Sigmoid colon (tissue), 6 donors: ENCODE measurements at regions not wholly inside any gene's neighbourhood (a gene's known extent, or its start where the extent isn't known, plus 50 kb on each side); places are given as distances from the start of the nearest gene placed in this dataset.

Experiments used
- DNase-seq: peaks from one replicate; pipeline ENCODE4 v3.0.0-alpha.2; 2019
- H3K27ac ChIP-seq, 4 donors: fragments of 200-600 bp; sonication (generic); one replicate each; pipeline ENCODE4 v1.5.1; 2016 to 2019; ENCODE audit warnings: mild to moderate bottlenecking in 1 of 4
- H3K27me3 ChIP-seq, 3 donors: fragments of 200-600 bp; sonication (generic); one replicate each; pipeline ENCODE4 v1.5.1; 2019; ENCODE audit warnings: mild to moderate bottlenecking in 1 of 3
- H3K36me3 ChIP-seq, 4 donors: fragments of 200-600 bp; sonication (generic); one replicate each; pipeline ENCODE4 v1.5.1; 2016 to 2019
- H3K4me1 ChIP-seq, 4 donors: fragments of 200-600 bp; sonication (generic); one replicate each; pipeline ENCODE4 v1.5.1; 2017 to 2019
- H3K4me3 ChIP-seq, 4 donors: fragments of 200-600 bp; sonication (generic); one replicate each; pipeline ENCODE4 v1.5.1; 2017 to 2019; ENCODE audit warnings: mild to moderate bottlenecking in 2 of 4, moderate library complexity in 1 of 4
- H3K9me3 ChIP-seq, 4 donors: fragments of 200-600 bp in 3 of 4; sonication (generic) in 3 of 4; one replicate each; pipeline versions ENCODE4 v1.5.1 to v1.6.1; 2013 to 2019
- CTCF ChIP-seq, 4 experiments: fragments of 450-650 bp in 3 of 4; fragments of 200-600 bp in 1 of 4; IDR thresholded peaks; one replicate each; pipeline ENCODE4 v1.5.1; 2016 to 2019; ENCODE audit warnings: antibody characterized with exemption in 4 of 4, mild to moderate bottlenecking in 3 of 4, moderate library complexity in 2 of 4
- EP300 ChIP-seq, 4 donors: sonication (generic); formaldehyde crosslinking; IDR thresholded peaks; one replicate each; pipeline ENCODE4 v1.6.1; 2017; ENCODE audit warnings: antibody characterized with exemption in 4 of 4
- POLR2A ChIP-seq, 2 donors: fragments of 450-650 bp; IDR thresholded peaks; one replicate each; pipeline ENCODE4 v1.6.1; 2016; ENCODE audit warnings: antibody characterized with exemption in 2 of 2, mild to moderate bottlenecking in 2 of 2, moderate library complexity in 2 of 2
- POLR2AphosphoS5 ChIP-seq, 4 donors: sonication (generic); formaldehyde crosslinking; IDR thresholded peaks; one replicate each; pipeline ENCODE4 v1.6.1; 2017; ENCODE audit warnings: antibody characterized with exemption in 4 of 4
- WGBS, 2 donors: extraction: QIAGEN DNeasy Blood & Tissue Kit; methylation state at CpG; one replicate each; pipeline ENCODE4 v1.1.7; 2013; 5-methylcytosine and 5-hydroxymethylcytosine counted together
- intact Hi-C: fragments of 100-400 bp; cut with DNase I; formaldehyde crosslinking; loops from one replicate; pipeline ENCODE4 v1.15.1; 2023
- donor health status: healthy with polysubstance abuse.
- donor health status: healthy.

GRCh38 chr5:28234356-28234968 is 1196.1 kb upstream of the CDH9 start:
- DNase-seq, result no peak
- no peaks in the 10 kb centered on the region for H3K4me1 ChIP-seq
- H3K9me3 ChIP-seq, result no peaks in the 10 kb centered on the region
- no peak overlapping the region for H3K27ac ChIP-seq
- no peak overlapping the region for H3K4me3 ChIP-seq
- no peak for TF ChIP-seq POLR2AphosphoS5 (IDR thresholded peaks at IDR 0.05)
- TF ChIP-seq CTCF (IDR thresholded peaks at IDR 0.05), result no peak
- TF ChIP-seq EP300 (IDR thresholded peaks at IDR 0.05), result no peak
- TF ChIP-seq POLR2A (IDR thresholded peaks at IDR 0.05), result no peak
- WGBS, 2 donors, result 68 to 82% methylated on average over 1 of the region's 1 CpG
- H3K27me3 ChIP-seq, result no peaks in the 10 kb centered on the region
- intact Hi-C loops, result no loop called here
- no peaks in the 10 kb centered on the region for H3K36me3 ChIP-seq

GRCh38 chr5:28226407-28226806 is 1188.0 kb upstream of the CDH9 start:
- Histone ChIP-seq H3K27ac (no peak overlapping the region), H3K36me3 (no peaks in the 10 kb centered on the region), H3K9me3 (no peaks in the 10 kb centered on the region), H3K4me1 (no peaks in the 10 kb centered on the region), H3K4me3 (no peak overlapping the region), H3K27me3 (no peaks in the 10 kb centered on the region)
- TF ChIP-seq POLR2A (IDR thresholded peaks at IDR 0.05) (no peak), POLR2AphosphoS5 (IDR thresholded peaks at IDR 0.05) (no peak), CTCF (IDR thresholded peaks at IDR 0.05) (no peak), EP300 (IDR thresholded peaks at IDR 0.05) (no peak)
- intact Hi-C loops, result no loop called here
- WGBS, 2 donors, result 77 to 83% methylated on average over 3 of the region's 3 CpGs
- no peak for DNase-seq

GRCh38 chr5:28219539-28219938 is 1181.2 kb upstream of the CDH9 start:
- Histone ChIP-seq H3K36me3 (no peaks in the 10 kb centered on the region), H3K4me3 (no peak overlapping the region), H3K9me3 (no peaks in the 10 kb centered on the region), H3K27me3 (no peaks in the 10 kb centered on the region), H3K4me1 (no peaks in the 10 kb centered on the region), H3K27ac (no peak overlapping the region)
- intact Hi-C loops, result no loop called here
- DNase-seq, result no peak
- TF ChIP-seq CTCF (IDR thresholded peaks at IDR 0.05) (no peak), POLR2AphosphoS5 (IDR thresholded peaks at IDR 0.05) (no peak), POLR2A (IDR thresholded peaks at IDR 0.05) (no peak), EP300 (IDR thresholded peaks at IDR 0.05) (no peak)

GRCh38 chr5:28217695-28218094 is 1179.3 kb upstream of the CDH9 start:
- WGBS, 2 donors, result 76 to 94% methylated on average over 3 of the region's 3 CpGs
- intact Hi-C loops, result no loop called here
- Histone ChIP-seq H3K36me3 (no peaks in the 10 kb centered on the region), H3K27ac (no peak overlapping the region), H3K9me3 (no peaks in the 10 kb centered on the region), H3K4me1 (no peaks in the 10 kb centered on the region), H3K4me3 (no peak overlapping the region), H3K27me3 (no peaks in the 10 kb centered on the region)
- DNase-seq, result no peak
- TF ChIP-seq CTCF (IDR thresholded peaks at IDR 0.05) (no peak), POLR2AphosphoS5 (IDR thresholded peaks at IDR 0.05) (no peak), POLR2A (IDR thresholded peaks at IDR 0.05) (no peak), EP300 (IDR thresholded peaks at IDR 0.05) (no peak)

GRCh38 chr5:28216939-28217360 is 1178.6 kb upstream of the CDH9 start:
- no peak for DNase-seq
- no peak for TF ChIP-seq POLR2AphosphoS5 (IDR thresholded peaks at IDR 0.05)
- no peak for TF ChIP-seq POLR2A (IDR thresholded peaks at IDR 0.05)
- TF ChIP-seq EP300 (IDR thresholded peaks at IDR 0.05), result no peak
- TF ChIP-seq CTCF (IDR thresholded peaks at IDR 0.05), result no peak
- Histone ChIP-seq H3K4me3 (no peak overlapping the region), H3K4me1 (no peaks in the 10 kb centered on the region), H3K36me3 (no peaks in the 10 kb centered on the region), H3K9me3 (no peaks in the 10 kb centered on the region), H3K27ac (no peak overlapping the region), H3K27me3 (no peaks in the 10 kb centered on the region)
- 63 to 78% methylated on average over 2 of the region's 2 CpGs for WGBS, 2 donors
- intact Hi-C loops, result no loop called here
